VCaP (cell line): ENCODE measurements at regions not wholly inside any gene's neighbourhood (a gene's known extent, or its start where the extent isn't known, plus 50 kb on each side); places are given as distances from the start of the nearest gene placed in this dataset.

Experiments used
- H3K27ac ChIP-seq: fragments of 450-650 bp; 2 replicates; pipeline ENCODE4 v1.5.1; 2017
- TF ChIP-seq, protein P1 (sequence below): fragments of 450-650 bp; conservative IDR thresholded peaks from 2 replicates; pipeline ENCODE4 v1.5.1; 2017; ENCODE audit warnings: mild to moderate bottlenecking, moderate library complexity

DNA sequence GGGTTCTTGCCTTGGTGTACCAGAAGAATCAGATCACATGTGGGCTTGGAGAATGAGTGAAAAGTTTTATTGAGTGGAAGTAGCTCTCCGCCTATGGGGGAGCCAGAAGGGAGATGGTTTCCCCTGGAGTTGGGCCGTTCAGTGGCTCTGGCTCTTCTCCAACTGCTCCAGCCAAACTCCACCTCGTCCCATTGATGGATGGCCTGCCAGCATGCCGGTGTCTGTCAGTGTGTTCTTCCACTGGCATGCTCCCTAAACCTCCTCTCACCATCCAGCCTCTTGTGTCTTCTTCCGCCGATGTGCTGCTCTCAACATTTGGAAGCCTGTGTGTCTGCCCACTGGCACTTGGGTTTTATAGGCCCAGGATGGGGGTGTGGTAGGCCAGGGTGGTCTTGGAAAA, 119.4 kb downstream of the MAP3K21 start:
- TF ChIP-seq, protein P1, sequence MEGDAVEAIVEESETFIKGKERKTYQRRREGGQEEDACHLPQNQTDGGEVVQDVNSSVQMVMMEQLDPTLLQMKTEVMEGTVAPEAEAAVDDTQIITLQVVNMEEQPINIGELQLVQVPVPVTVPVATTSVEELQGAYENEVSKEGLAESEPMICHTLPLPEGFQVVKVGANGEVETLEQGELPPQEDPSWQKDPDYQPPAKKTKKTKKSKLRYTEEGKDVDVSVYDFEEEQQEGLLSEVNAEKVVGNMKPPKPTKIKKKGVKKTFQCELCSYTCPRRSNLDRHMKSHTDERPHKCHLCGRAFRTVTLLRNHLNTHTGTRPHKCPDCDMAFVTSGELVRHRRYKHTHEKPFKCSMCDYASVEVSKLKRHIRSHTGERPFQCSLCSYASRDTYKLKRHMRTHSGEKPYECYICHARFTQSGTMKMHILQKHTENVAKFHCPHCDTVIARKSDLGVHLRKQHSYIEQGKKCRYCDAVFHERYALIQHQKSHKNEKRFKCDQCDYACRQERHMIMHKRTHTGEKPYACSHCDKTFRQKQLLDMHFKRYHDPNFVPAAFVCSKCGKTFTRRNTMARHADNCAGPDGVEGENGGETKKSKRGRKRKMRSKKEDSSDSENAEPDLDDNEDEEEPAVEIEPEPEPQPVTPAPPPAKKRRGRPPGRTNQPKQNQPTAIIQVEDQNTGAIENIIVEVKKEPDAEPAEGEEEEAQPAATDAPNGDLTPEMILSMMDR = no peak
- no peak overlapping the region for H3K27ac ChIP-seq

GRCh38 chr1:233448109-233448689, 120.7 kb downstream of the MAP3K21 start:
- H3K27ac ChIP-seq = 0 out of 2 replicates have a peak overlapping the region, but pooled peaks have one; percentile 8
- TF ChIP-seq, protein P1 = no peak

DNA sequence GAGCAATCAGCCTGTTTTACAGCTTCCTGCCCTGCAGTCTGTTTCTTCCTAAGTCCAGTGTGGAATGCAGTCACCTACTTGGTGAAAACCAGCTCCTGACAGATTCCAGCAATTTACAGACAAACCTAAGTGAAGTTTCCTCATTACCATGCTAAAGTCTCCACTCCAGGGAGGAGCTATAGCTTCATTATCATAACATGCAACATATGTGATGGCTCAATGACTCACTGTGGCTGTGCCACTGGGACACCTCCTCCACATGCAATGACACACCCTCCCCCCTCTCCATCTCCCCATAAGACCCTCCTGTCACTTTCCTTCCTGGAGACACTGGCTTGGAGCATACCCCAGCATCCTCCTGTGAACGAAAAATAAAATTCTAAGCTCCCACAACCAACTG, 125.2 kb downstream of the MAP3K21 start:
- no peak overlapping the region for H3K27ac ChIP-seq
- TF ChIP-seq, protein P1 = no peak

GRCh38 chr1:233453433-233454200, 126.1 kb downstream of the MAP3K21 start:
- TF ChIP-seq, protein P1 = no peak

GRCh38 chr1:233459470-233459945, 132.0 kb downstream of the MAP3K21 start:
- no peak overlapping the region for H3K27ac ChIP-seq

More at GRCh38 chr1:233453433-233454200, 126.1 kb downstream of the MAP3K21 start:
- no peak overlapping the region for H3K27ac ChIP-seq

DNA sequence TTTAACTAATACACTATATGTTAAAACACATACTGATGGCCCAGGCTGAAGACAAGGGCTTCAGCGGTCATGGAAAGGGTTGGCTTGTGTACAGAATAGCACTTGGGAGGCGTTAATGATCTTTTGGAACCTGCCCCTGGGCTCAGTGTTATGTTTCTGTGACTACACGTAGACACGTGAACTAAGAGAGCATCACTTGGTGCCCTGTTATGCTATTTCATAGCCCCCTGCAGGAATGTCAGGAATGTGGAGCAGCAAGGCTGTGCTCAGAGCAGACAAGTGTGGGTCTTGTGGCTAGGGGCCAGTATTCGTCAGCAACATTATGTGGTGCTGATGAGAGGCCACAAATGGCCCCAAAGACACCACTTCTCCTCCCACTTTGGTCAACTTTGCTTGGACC, 132.4 kb downstream of the MAP3K21 start:
- H3K27ac ChIP-seq = no peak overlapping the region
- TF ChIP-seq, protein P1 = no peak

More at GRCh38 chr1:233459470-233459945, 132.0 kb downstream of the MAP3K21 start:
- TF ChIP-seq, protein P1 = no peak

GRCh38 chr1:233460692-233461091, 133.2 kb downstream of the MAP3K21 start:
- TF ChIP-seq, protein P1 = no peak
- no peak overlapping the region for H3K27ac ChIP-seq
